Smooth muscle cell (in vitro differentiated cells): ENCODE measurements at regions not wholly inside any gene's neighbourhood (a gene's known extent, or its start where the extent isn't known, plus 50 kb on each side); places are given as distances from the start of the nearest gene placed in this dataset.

ENCODE experiments used
- DNase-seq: peaks from one replicate; lab custom pipeline; 2025; ENCODE audit not compliant: unreplicated experiment; lab: John Stamatoyannopoulos, UW
- H2AFZ ChIP-seq: fragments of 200-600 bp; sonication (generic); 2 replicates; pipeline ENCODE4 v1.6.0; 2016; ENCODE audit warnings: antibody characterized with exemption, low read depth, mild to moderate bottlenecking
- H3F3A ChIP-seq: fragments of 200-600 bp; sonication (generic); 2 replicates; pipeline ENCODE4 v1.6.0; 2017; ENCODE audit warnings: antibody characterized with exemption, low read depth
- H3K27ac ChIP-seq: fragments of 200-600 bp; sonication (generic); 2 replicates; pipeline ENCODE4 v1.5.1; 2016; ENCODE audit warnings: low read depth, mild to moderate bottlenecking
- H3K27me3 ChIP-seq: fragments of 200-600 bp; sonication (generic); 2 replicates; pipeline ENCODE4 v1.6.1; 2016; ENCODE audit warnings: low read depth, mild to moderate bottlenecking
- H3K36me3 ChIP-seq: fragments of 200-600 bp; sonication (generic); 2 replicates; pipeline ENCODE4 v1.5.1; 2016; ENCODE audit warnings: low read depth
- H3K4me1 ChIP-seq: fragments of 200-600 bp; sonication (generic); 2 replicates; pipeline ENCODE4 v1.5.1; 2016; ENCODE audit warnings: low read depth
- H3K4me2 ChIP-seq: fragments of 200-600 bp; sonication (generic); 2 replicates; pipeline ENCODE4 v1.6.0; 2016; ENCODE audit warnings: mild to moderate bottlenecking
- H3K4me3 ChIP-seq: fragments of 200-600 bp; sonication (generic); 2 replicates; pipeline ENCODE4 v1.5.1; 2016; ENCODE audit warnings: mild to moderate bottlenecking
- H3K79me2 ChIP-seq: fragments of 200-600 bp; sonication (generic); 2 replicates; pipeline ENCODE4 v1.6.0; 2016; ENCODE audit warnings: low read depth, mild to moderate bottlenecking
- H3K9ac ChIP-seq: fragments of 200-600 bp; sonication (generic); 2 replicates; pipeline ENCODE4 v1.6.0; 2016; ENCODE audit warnings: low read depth
- H3K9me3 ChIP-seq: fragments of 200-600 bp; sonication (generic); replicated peaks from 2 replicates; pipeline ENCODE4 v1.5.1; 2016; ENCODE audit warnings: low read depth
- H4K20me1 ChIP-seq: fragments of 200-600 bp; sonication (generic); 2 replicates; pipeline ENCODE4 v1.6.0; 2016; ENCODE audit warnings: low read depth
- WGBS: methylation state at CpG from one replicate; pipeline ENCODE4 v1.1.7; 2016; ENCODE audit warnings: low lambda C conversion rate; 5-methylcytosine and 5-hydroxymethylcytosine counted together
- TF ChIP-seq, protein P1 (sequence below): fragments of 200-600 bp; sonication (generic); IDR thresholded peaks from 2 replicates; pipeline ENCODE4 v1.5.1; 2017; ENCODE audit warnings: borderline replicate concordance, mild to moderate bottlenecking, antibody characterized with exemption; ENCODE audit not compliant: insufficient read depth, poor library complexity, severe bottlenecking

DNA sequence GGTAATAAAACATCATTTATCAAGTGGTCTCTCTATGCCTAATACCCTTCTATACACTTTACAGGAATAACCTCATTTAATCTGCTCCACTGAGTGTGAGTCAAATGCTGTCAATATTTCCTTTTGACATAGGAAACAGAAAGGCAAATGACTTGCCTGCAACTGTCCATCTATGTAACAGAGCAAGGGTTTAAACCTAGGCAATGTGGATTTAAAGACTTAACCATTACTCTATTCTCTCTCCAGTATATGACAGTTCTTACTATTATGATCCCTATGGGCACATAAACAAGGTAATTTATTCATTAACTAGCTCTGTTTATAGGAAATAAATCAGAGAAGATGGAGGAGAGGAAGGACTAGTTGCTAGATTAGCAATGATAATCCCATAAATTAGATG is 70.6 kb downstream of the FSCB start:
- H3K4me2 ChIP-seq: no peak overlapping the region
- H3K79me2 ChIP-seq: no peaks in the 10 kb centered on the region
- H3K27ac ChIP-seq: no peak overlapping the region
- H3K9ac ChIP-seq: no peak overlapping the region
- peaks cover 8% of the 10 kb centered on the region for H3K9me3 ChIP-seq
- H3K36me3 ChIP-seq: no peaks in the 10 kb centered on the region
- H3K4me1 ChIP-seq: peaks cover 8% of the 10 kb centered on the region
- no peak for DNase-seq
- no peak overlapping the region for H3K4me3 ChIP-seq
- no peaks in the 10 kb centered on the region for H4K20me1 ChIP-seq
- no peaks in the 10 kb centered on the region for H3K27me3 ChIP-seq
- H2AFZ ChIP-seq: peak overlapping the region; percentile 57
- no peaks in the 10 kb centered on the region for H3F3A ChIP-seq
- TF ChIP-seq, protein P1, sequence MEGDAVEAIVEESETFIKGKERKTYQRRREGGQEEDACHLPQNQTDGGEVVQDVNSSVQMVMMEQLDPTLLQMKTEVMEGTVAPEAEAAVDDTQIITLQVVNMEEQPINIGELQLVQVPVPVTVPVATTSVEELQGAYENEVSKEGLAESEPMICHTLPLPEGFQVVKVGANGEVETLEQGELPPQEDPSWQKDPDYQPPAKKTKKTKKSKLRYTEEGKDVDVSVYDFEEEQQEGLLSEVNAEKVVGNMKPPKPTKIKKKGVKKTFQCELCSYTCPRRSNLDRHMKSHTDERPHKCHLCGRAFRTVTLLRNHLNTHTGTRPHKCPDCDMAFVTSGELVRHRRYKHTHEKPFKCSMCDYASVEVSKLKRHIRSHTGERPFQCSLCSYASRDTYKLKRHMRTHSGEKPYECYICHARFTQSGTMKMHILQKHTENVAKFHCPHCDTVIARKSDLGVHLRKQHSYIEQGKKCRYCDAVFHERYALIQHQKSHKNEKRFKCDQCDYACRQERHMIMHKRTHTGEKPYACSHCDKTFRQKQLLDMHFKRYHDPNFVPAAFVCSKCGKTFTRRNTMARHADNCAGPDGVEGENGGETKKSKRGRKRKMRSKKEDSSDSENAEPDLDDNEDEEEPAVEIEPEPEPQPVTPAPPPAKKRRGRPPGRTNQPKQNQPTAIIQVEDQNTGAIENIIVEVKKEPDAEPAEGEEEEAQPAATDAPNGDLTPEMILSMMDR: no peak

DNA sequence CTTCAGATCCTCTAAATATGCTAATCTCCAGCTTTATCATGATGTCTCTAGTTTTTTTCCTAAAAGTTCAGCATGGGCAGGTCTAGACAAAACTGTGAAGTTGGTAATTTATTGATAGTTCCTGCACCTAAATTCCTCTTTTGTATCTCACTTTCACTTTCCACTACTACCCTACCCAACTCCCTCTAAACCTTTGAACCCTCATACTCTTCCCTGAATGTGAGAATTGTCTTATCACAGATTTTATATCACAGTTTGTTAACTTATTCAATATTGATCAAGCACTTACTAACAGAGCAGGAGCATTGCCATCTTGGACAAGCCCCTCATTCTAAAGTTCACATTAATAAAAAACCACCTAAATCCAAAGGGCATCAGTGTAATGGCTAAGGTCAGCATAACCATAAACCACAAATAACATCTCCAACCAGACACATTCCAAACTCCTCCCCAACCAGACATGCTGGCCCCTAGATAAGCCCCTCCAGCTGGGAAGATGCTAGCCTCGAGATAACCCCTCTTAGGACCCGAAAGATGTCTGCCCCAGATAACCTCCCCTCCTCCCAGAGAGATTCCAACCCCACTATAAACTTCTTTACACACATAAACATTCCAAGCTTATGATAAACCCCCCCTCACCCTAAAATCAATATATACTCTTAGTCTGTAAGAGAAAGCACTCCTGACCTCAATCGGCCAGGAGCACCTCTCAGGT is 78.7 kb downstream of the FSCB start:
- Histone ChIP-seq H3F3A (no peaks in the 10 kb centered on the region), H3K4me3 (no peak overlapping the region), H3K4me1 (peaks cover 8% of the 10 kb centered on the region), H3K27me3 (no peaks in the 10 kb centered on the region), H3K9ac (no peak overlapping the region), H3K79me2 (no peaks in the 10 kb centered on the region), H3K4me2 (no peak overlapping the region), H3K27ac (no peak overlapping the region), H3K9me3 (no peaks in the 10 kb centered on the region), H2AFZ (peak overlapping the region; percentile 20), H3K36me3 (no peaks in the 10 kb centered on the region), H4K20me1 (no peaks in the 10 kb centered on the region)
- TF ChIP-seq, protein P1: no peak
- no peak for DNase-seq
- WGBS: 48% methylated on average over 3 of the region's 3 CpGs

- Histone ChIP-seq H3K4me3 (no peak overlapping the region), H3K27ac (no peak overlapping the region), H2AFZ (no peak overlapping the region), H3K9me3 (no peaks in the 10 kb centered on the region), H3K27me3 (no peaks in the 10 kb centered on the region), H3K4me1 (no peaks in the 10 kb centered on the region), H3K9ac (no peak overlapping the region), H4K20me1 (no peaks in the 10 kb centered on the region), H3K4me2 (no peak overlapping the region), H3K79me2 (no peaks in the 10 kb centered on the region), H3F3A (no peaks in the 10 kb centered on the region), H3K36me3 (no peaks in the 10 kb centered on the region)
- TF ChIP-seq, protein P1: no peak
- WGBS: 93% methylated on average over 4 of the region's 4 CpGs
- DNase-seq: no peak
Measured at GRCh38 chr14:44422699-44423098, 84.4 kb downstream of the FSCB start.

GRCh38 chr14:44420226-44420625 is 86.9 kb downstream of the FSCB start:
- Histone ChIP-seq H3F3A (no peaks in the 10 kb centered on the region), H4K20me1 (no peaks in the 10 kb centered on the region), H3K27me3 (no peaks in the 10 kb centered on the region), H3K79me2 (no peaks in the 10 kb centered on the region), H3K27ac (no peak overlapping the region), H3K4me3 (no peak overlapping the region), H3K4me2 (no peak overlapping the region), H3K9ac (no peak overlapping the region), H3K36me3 (no peaks in the 10 kb centered on the region), H3K9me3 (no peaks in the 10 kb centered on the region), H3K4me1 (no peaks in the 10 kb centered on the region), H2AFZ (no peak overlapping the region)
- WGBS: 95% methylated on average over 1 of the region's 1 CpG
- no peak for DNase-seq
- TF ChIP-seq, protein P1: no peak
